NCI-H1930 (cell line): ENCODE measurements at regions not wholly inside any gene's neighbourhood (a gene's known extent, or its start where the extent isn't known, plus 50 kb on each side); places are given as distances from the start of the nearest gene placed in this dataset.

Source experiments
- DNase-seq, 2 experiments: peaks; one replicate each; lab custom pipeline; 2025; lab: John Stamatoyannopoulos, UW

GRCh38 chr17:54718286-54718685 is 182.4 kb upstream of the TOM1L1 start:
- DNase-seq = no peak

GRCh38 chr17:54727624-54728023 is 173.0 kb upstream of the TOM1L1 start:
- DNase-seq = no peak

GRCh38 chr17:54736573-54736972 is 164.1 kb upstream of the TOM1L1 start:
- no peak for DNase-seq

GRCh38 chr17:54738496-54738895 is 162.2 kb upstream of the TOM1L1 start:
- DNase-seq = no peak

GRCh38 chr17:54744750-54745149 is 155.9 kb upstream of the TOM1L1 start:
- DNase-seq = no peak

GRCh38 chr17:54745239-54745638 is 155.4 kb upstream of the TOM1L1 start:
- DNase-seq = no peak

- no peak for DNase-seq
These were observed 154.8 kb upstream of the TOM1L1 start for GRCh38 chr17:54745862-54746261.

- no peak for DNase-seq
These were observed 151.5 kb upstream of the TOM1L1 start for GRCh38 chr17:54749157-54749556.

GRCh38 chr17:54754560-54754959 is 146.1 kb upstream of the TOM1L1 start:
- no peak for DNase-seq

- DNase-seq = no peak
These were observed 139.8 kb upstream of the TOM1L1 start for GRCh38 chr17:54760836-54761235.

- DNase-seq = no peak
These were observed 129.8 kb upstream of the TOM1L1 start for GRCh38 chr17:54770836-54771235.

- no peak for DNase-seq
These were observed 129.2 kb upstream of the TOM1L1 start for GRCh38 chr17:54771409-54771915.

- DNase-seq = no peak
These were observed 120.4 kb upstream of the TOM1L1 start for GRCh38 chr17:54780238-54780637.

GRCh38 chr17:54781389-54781788 is 119.3 kb upstream of the TOM1L1 start:
- DNase-seq = no peak

- no peak for DNase-seq
These were observed 116.3 kb upstream of the TOM1L1 start for GRCh38 chr17:54784305-54784704.

- no peak for DNase-seq
These were observed 114.9 kb upstream of the TOM1L1 start for GRCh38 chr17:54785643-54786268.

- DNase-seq = no peak
These were observed 111.4 kb upstream of the TOM1L1 start for GRCh38 chr17:54789101-54789880.

- DNase-seq = no peak
These were observed 107.4 kb upstream of the TOM1L1 start for GRCh38 chr17:54793271-54793670.

- no peak for DNase-seq
These were observed 105.6 kb upstream of the TOM1L1 start for GRCh38 chr17:54795046-54795445.

- no peak for DNase-seq
These were observed 93.3 kb upstream of the TOM1L1 start for GRCh38 chr17:54807331-54807730.

GRCh38 chr17:54813896-54814295 is 86.8 kb upstream of the TOM1L1 start:
- peak in 1 of 2 experiments; percentile 23 for DNase-seq

GRCh38 chr17:54814371-54814770 is 86.3 kb upstream of the TOM1L1 start:
- DNase-seq = no peak

GRCh38 chr17:54834086-54834485 is 66.6 kb upstream of the TOM1L1 start:
- no peak for DNase-seq

GRCh38 chr17:54835015-54835414 is 65.6 kb upstream of the TOM1L1 start:
- no peak for DNase-seq
